Neural cell (in vitro differentiated cells): ENCODE measurements at regions not wholly inside any gene's neighbourhood (a gene's known extent, or its start where the extent isn't known, plus 50 kb on each side); places are given as distances from the start of the nearest gene placed in this dataset.

Source experiments
- EP300 ChIP-seq: fragments of 450-650 bp; conservative IDR thresholded peaks from 2 replicates; pipeline ENCODE4 v1.6.1; 2014; ENCODE audit warnings: antibody characterized with exemption, mild to moderate bottlenecking, moderate library complexity; ENCODE audit not compliant: poor library complexity, severe bottlenecking
- MXI1 ChIP-seq: fragments of 450-650 bp; conservative IDR thresholded peaks from 2 replicates; pipeline ENCODE4 v1.6.1; 2014; ENCODE audit warnings: antibody characterized with exemption, mild to moderate bottlenecking; ENCODE audit not compliant: poor library complexity, severe bottlenecking
- POLR2AphosphoS5 ChIP-seq: IDR thresholded peaks from 2 replicates; pipeline ENCODE4 v1.6.1; 2012
- TF ChIP-seq, protein P1 (sequence below): fragments of 450-650 bp; IDR thresholded peaks from 2 replicates; pipeline ENCODE4 v1.5.1; 2014; ENCODE audit warnings: antibody characterized with exemption, mild to moderate bottlenecking, moderate library complexity; ENCODE audit not compliant: poor library complexity, severe bottlenecking

DNA sequence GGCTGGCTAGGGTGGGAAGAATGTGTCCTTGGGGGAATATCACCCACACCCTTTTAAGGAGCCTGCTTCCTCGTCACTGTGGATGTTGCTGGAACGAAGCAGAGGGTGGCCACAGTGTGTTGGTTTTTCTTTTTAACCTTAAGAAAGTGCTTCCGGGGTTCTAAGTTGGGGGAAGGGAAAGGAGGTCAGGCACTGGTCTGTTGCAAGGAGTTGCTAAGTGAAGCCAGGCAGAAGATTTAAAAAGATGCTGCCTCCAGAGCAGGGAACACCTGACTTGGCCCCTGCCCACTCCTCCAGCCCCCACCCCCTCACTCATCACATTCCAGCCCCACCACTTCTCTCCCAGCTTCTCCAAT is 213.1 kb downstream of the EMX2 start:
- TF ChIP-seq, protein P1, sequence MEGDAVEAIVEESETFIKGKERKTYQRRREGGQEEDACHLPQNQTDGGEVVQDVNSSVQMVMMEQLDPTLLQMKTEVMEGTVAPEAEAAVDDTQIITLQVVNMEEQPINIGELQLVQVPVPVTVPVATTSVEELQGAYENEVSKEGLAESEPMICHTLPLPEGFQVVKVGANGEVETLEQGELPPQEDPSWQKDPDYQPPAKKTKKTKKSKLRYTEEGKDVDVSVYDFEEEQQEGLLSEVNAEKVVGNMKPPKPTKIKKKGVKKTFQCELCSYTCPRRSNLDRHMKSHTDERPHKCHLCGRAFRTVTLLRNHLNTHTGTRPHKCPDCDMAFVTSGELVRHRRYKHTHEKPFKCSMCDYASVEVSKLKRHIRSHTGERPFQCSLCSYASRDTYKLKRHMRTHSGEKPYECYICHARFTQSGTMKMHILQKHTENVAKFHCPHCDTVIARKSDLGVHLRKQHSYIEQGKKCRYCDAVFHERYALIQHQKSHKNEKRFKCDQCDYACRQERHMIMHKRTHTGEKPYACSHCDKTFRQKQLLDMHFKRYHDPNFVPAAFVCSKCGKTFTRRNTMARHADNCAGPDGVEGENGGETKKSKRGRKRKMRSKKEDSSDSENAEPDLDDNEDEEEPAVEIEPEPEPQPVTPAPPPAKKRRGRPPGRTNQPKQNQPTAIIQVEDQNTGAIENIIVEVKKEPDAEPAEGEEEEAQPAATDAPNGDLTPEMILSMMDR: no peak
- TF ChIP-seq MXI1 (no peak), POLR2AphosphoS5 (no peak), EP300 (no peak)
